H1 (cell line): ENCODE measurements at regions not wholly inside any gene's neighbourhood (a gene's known extent, or its start where the extent isn't known, plus 50 kb on each side); places are given as distances from the start of the nearest gene placed in this dataset.

Experiments
- CTCF ChIA-PET: fragments of 300-600 bp; sonication (Branson Sonifier 250); formaldehyde crosslinking; loops from one replicate; lab custom pipeline; 2021; ENCODE audit not compliant: partially characterized antibody; lab: Charles Lee
- POLR2A ChIA-PET: fragments of 300-600 bp; sonication (Branson Sonifier 250); formaldehyde crosslinking; loops from one replicate; lab custom pipeline; 2021; ENCODE audit warnings: inconsistent platforms; ENCODE audit not compliant: partially characterized antibody; lab: Charles Lee
- DNase-seq, 2 experiments: peaks; one replicate each; pipeline versions ENCODE4 v3.0.0 to v3.0.0-alpha.2; 2010 to 2022; ENCODE audit warnings: low spot score in 2 of 2, low read depth in 1 of 2, mixed read lengths in 1 of 2
- FAIRE-seq: peaks from 2 replicates; lab custom pipeline; 2011; peaks lifted over from hg19 to GRCh38; lab: Jason Lieb, UNC
- H2AFZ ChIP-seq: 2 replicates; pipeline ENCODE4 v1.8.1; 2012; ENCODE audit warnings: low read length, inconsistent platforms
- H2AK5ac ChIP-seq: 2 replicates; pipeline ENCODE4 v1.6.1; 2013; ENCODE audit warnings: low read depth, low read length
- H2BK120ac ChIP-seq: replicated peaks from 2 replicates; pipeline ENCODE3; 2013; ENCODE audit warnings: low read depth, low read length, inconsistent platforms
- H2BK12ac ChIP-seq: 2 replicates; pipeline ENCODE4 v1.6.1; 2013; ENCODE audit warnings: low read depth, low read length
- H2BK15ac ChIP-seq: 2 replicates; pipeline ENCODE4 v1.6.1; 2013; ENCODE audit warnings: low read length
- H2BK20ac ChIP-seq: 2 replicates; pipeline ENCODE4 v1.6.1; 2013; ENCODE audit warnings: low read length
- H2BK5ac ChIP-seq: 2 replicates; pipeline ENCODE4 v1.6.1; 2013; ENCODE audit warnings: low read depth, low read length
- H3K14ac ChIP-seq: 2 replicates; pipeline ENCODE4 v1.6.1; 2013; ENCODE audit warnings: inconsistent platforms; ENCODE audit not compliant: insufficient read length
- H3K18ac ChIP-seq: 2 replicates; pipeline ENCODE4 v1.6.1; 2013; ENCODE audit warnings: low read length; ENCODE audit errors: extremely low read depth
- H3K23ac ChIP-seq: 2 replicates; pipeline ENCODE4 v1.6.1; 2013; ENCODE audit warnings: inconsistent platforms; ENCODE audit not compliant: insufficient read length
- H3K23me2 ChIP-seq: 2 replicates; pipeline ENCODE4 v1.6.1; 2013; ENCODE audit warnings: low read depth, low read length
- H3K27ac ChIP-seq: 2 replicates; pipeline ENCODE4 v1.6.1; 2011; ENCODE audit warnings: low read depth, low read length, inconsistent platforms
- H3K27me3 ChIP-seq, 4 experiments: replicated peaks in 1 of 4; 1 replicate in 1 of 4; 2 replicates in 3 of 4; pipeline versions ENCODE4 v1.6.1 to v1.8.1; 2011 to 2013; ENCODE audit warnings: low read length in 3 of 4, mild to moderate bottlenecking in 3 of 4, inconsistent platforms in 2 of 4, mixed read lengths in 2 of 4, moderate library complexity in 1 of 4; ENCODE audit not compliant: control insufficient read depth in 3 of 4, insufficient read depth in 3 of 4; ENCODE audit errors: extremely low read depth in 1 of 4
- H3K36me3 ChIP-seq, 4 experiments: 2 replicates each; pipeline versions ENCODE4 v1.6.1 to v1.8.1; 2011 to 2013; ENCODE audit warnings: mild to moderate bottlenecking in 4 of 4, low read length in 3 of 4, moderate library complexity in 2 of 4, control low read depth in 1 of 4, inconsistent platforms in 1 of 4; ENCODE audit not compliant: insufficient read depth in 4 of 4, control insufficient read depth in 2 of 4
- H3K4ac ChIP-seq: replicated peaks from 2 replicates; pipeline ENCODE3; 2013; ENCODE audit warnings: low read length, low read depth, mixed read lengths, inconsistent platforms; ENCODE audit not compliant: insufficient read length
- H3K4me1 ChIP-seq, 4 experiments: replicated peaks in 1 of 4; 1 replicate in 1 of 4; 2 replicates in 3 of 4; pipeline versions ENCODE4 v1.6.1 to v1.8.1; 2011 to 2013; ENCODE audit warnings: low read length in 3 of 4, inconsistent platforms in 2 of 4, mixed read lengths in 1 of 4; ENCODE audit not compliant: insufficient read depth in 4 of 4, control insufficient read depth in 3 of 4
- H3K4me2 ChIP-seq, 2 experiments: 2 replicates each; pipeline versions ENCODE4 v1.6.1 to v1.8.1; 2011 to 2013; ENCODE audit warnings: low read depth in 2 of 2, low read length in 2 of 2, control low read depth in 1 of 2, inconsistent platforms in 1 of 2, mild to moderate bottlenecking in 1 of 2; ENCODE audit not compliant: insufficient read depth in 1 of 2
- H3K4me3 ChIP-seq, 4 experiments: fragments of 200-600, 300-600 bp in 1 of 4; sonication (generic), shearing (Covaris generic), sonication (Bioruptor Twin) in 1 of 4; 2 replicates each; pipeline versions ENCODE4 v1.5.1 to v1.8.1; 2011 to 2016; ENCODE audit warnings: low read length in 4 of 4, low read depth in 3 of 4, control low read depth in 2 of 4, inconsistent platforms in 2 of 4, mild to moderate bottlenecking in 2 of 4, mixed read lengths in 1 of 4, moderate library complexity in 1 of 4; ENCODE audit not compliant: insufficient read depth in 2 of 4; ENCODE audit errors: extremely low read depth in 1 of 4
- H3K56ac ChIP-seq: replicated peaks from 2 replicates; pipeline ENCODE3; 2013; ENCODE audit warnings: low read depth, mild to moderate bottlenecking, mixed read lengths, low read length, inconsistent platforms; ENCODE audit not compliant: insufficient read length
- H3K79me1 ChIP-seq: 2 replicates; pipeline ENCODE4 v1.6.1; 2013; ENCODE audit warnings: low read depth, low read length, control low read depth
- H3K79me2 ChIP-seq, 2 experiments: 2 replicates each; pipeline versions ENCODE4 v1.6.1 to v1.8.1; 2012 to 2013; ENCODE audit warnings: low read length in 2 of 2, mild to moderate bottlenecking in 2 of 2, inconsistent platforms in 1 of 2; ENCODE audit not compliant: insufficient read depth in 2 of 2, control insufficient read depth in 1 of 2
- H3K9ac ChIP-seq, 4 experiments: replicated peaks in 1 of 4; 1 replicate in 1 of 4; 2 replicates in 3 of 4; pipeline versions ENCODE4 v1.6.1 to v1.8.1; 2011 to 2013; ENCODE audit warnings: low read depth in 3 of 4, low read length in 3 of 4, control low read depth in 2 of 4, mild to moderate bottlenecking in 2 of 4, moderate library complexity in 2 of 4, inconsistent platforms in 1 of 4; ENCODE audit errors: extremely low read depth in 1 of 4
- H3K9me3 ChIP-seq, 2 experiments: 2 replicates each; pipeline versions ENCODE4 v1.6.1 to v1.8.1; 2012 to 2013; ENCODE audit warnings: mild to moderate bottlenecking in 2 of 2, moderate library complexity in 2 of 2, control low read depth in 1 of 2, inconsistent platforms in 1 of 2, low read depth in 1 of 2, low read length in 1 of 2, mixed read lengths in 1 of 2; ENCODE audit not compliant: insufficient read depth in 2 of 2
- H4K20me1 ChIP-seq, 2 experiments: replicated peaks in 1 of 2; 2 replicates each; pipeline versions ENCODE3 to v1.8.1; 2011 to 2013; ENCODE audit warnings: inconsistent platforms in 2 of 2, low read length in 2 of 2, mild to moderate bottlenecking in 1 of 2; ENCODE audit not compliant: insufficient read depth in 2 of 2, control insufficient read depth in 1 of 2
- H4K5ac ChIP-seq: 2 replicates; pipeline ENCODE4 v1.6.1; 2013; ENCODE audit warnings: low read length, low read depth, mixed read lengths, inconsistent platforms; ENCODE audit not compliant: insufficient read length
- H4K8ac ChIP-seq: 2 replicates; pipeline ENCODE4 v1.8.0; 2013; ENCODE audit warnings: mild to moderate bottlenecking, moderate library complexity, low read length, inconsistent platforms; ENCODE audit not compliant: insufficient read depth; ENCODE audit errors: extremely low read depth
- H4K91ac ChIP-seq: replicated peaks from 2 replicates; pipeline ENCODE3; 2013; ENCODE audit warnings: low read length, mixed read lengths, inconsistent platforms; ENCODE audit not compliant: insufficient read length
- ATF3 ChIP-seq: IDR thresholded peaks from 2 replicates; pipeline ENCODE4 v1.6.1; 2011; ENCODE audit warnings: low read depth, mild to moderate bottlenecking, low read length; ENCODE audit not compliant: insufficient read depth
- E2F6 ChIP-seq: IDR thresholded peaks from 2 replicates; pipeline ENCODE4 v1.6.1; 2012; ENCODE audit warnings: inconsistent platforms
- HDAC6 ChIP-seq: IDR thresholded peaks from one replicate; pipeline ENCODE4 v1.7.1; 2012; ENCODE audit warnings: low read depth, mild to moderate bottlenecking, inconsistent platforms, low read length, moderate library complexity
- KDM1A ChIP-seq: fragments of 200-600, 300-600 bp; sonication (generic); IDR thresholded peaks from 2 replicates; pipeline ENCODE4 v1.7.1; 2016; ENCODE audit warnings: mild to moderate bottlenecking, low read length, borderline replicate concordance
- KDM5A ChIP-seq: fragments of 200-600 bp; IDR thresholded peaks from 2 replicates; pipeline ENCODE4 v1.7.1; 2012; ENCODE audit warnings: mild to moderate bottlenecking, low read length, inconsistent platforms, mixed read lengths
- PHF8 ChIP-seq: fragments of 200-600 bp; sonication (generic); conservative IDR thresholded peaks from 2 replicates; pipeline ENCODE4 v1.7.1; 2012; ENCODE audit warnings: low read depth, mild to moderate bottlenecking, inconsistent platforms, low read length, moderate library complexity
- POLR2A ChIP-seq, 2 experiments: IDR thresholded peaks; 1 replicate in 1 of 2; 2 replicates in 1 of 2; pipeline ENCODE4 v1.6.1; 2011; ENCODE audit warnings: low read depth in 2 of 2, low read length in 2 of 2, mild to moderate bottlenecking in 2 of 2; ENCODE audit errors: control extremely low read depth in 1 of 2
- SP2 ChIP-seq: IDR thresholded peaks from 2 replicates; pipeline ENCODE4 v1.6.1; 2012; ENCODE audit warnings: mild to moderate bottlenecking, low read length, inconsistent platforms
- TCF12 ChIP-seq: IDR thresholded peaks from 2 replicates; pipeline ENCODE4 v1.6.1; 2011; ENCODE audit warnings: low read depth, mild to moderate bottlenecking, low read length
- WGBS, 2 experiments: shearing (Covaris generic) in 1 of 2; methylation state at CpG; one replicate each; pipeline versions ENCODE4 v1.1.6 to v1.1.7; 2013 to 2015; ENCODE audit warnings: low lambda C conversion rate in 2 of 2, mixed read lengths in 2 of 2, inconsistent platforms in 1 of 2, low coverage in 1 of 2, missing lambda C conversion rate in 1 of 2; ENCODE audit not compliant: insufficient replicate concordance in 2 of 2, insufficient coverage in 1 of 2, insufficient read length in 1 of 2; ENCODE audit errors: extremely low coverage in 1 of 2, missing lambda C conversion rate in 1 of 2; 5-methylcytosine and 5-hydroxymethylcytosine counted together

GRCh38 chr3:176926688-176927087 is 270.6 kb downstream of the TBL1XR1 start:
- Histone ChIP-seq H3K9ac (no peak overlapping the region), H4K8ac (no peak overlapping the region), H3K4me2 (no peak overlapping the region), H2AFZ (no peak overlapping the region), H2BK5ac (no peak overlapping the region), H3K36me3 (no peaks in the 10 kb centered on the region), H3K18ac (no peak overlapping the region), H3K27me3 (no peaks in the 10 kb centered on the region), H4K5ac (no peak overlapping the region), H2BK20ac (no peak overlapping the region), H2BK15ac (no peak overlapping the region), H4K20me1 (no peaks in the 10 kb centered on the region), H3K79me2 (no peaks in the 10 kb centered on the region), H2BK12ac (no peak overlapping the region), H3K4ac (no peak overlapping the region), H3K4me1 (no peaks in the 10 kb centered on the region), H3K23me2 (no peaks in the 10 kb centered on the region), H3K23ac (no peak overlapping the region), H2BK120ac (no peak overlapping the region), H3K56ac (no peak overlapping the region), H3K14ac (no peak overlapping the region), H3K79me1 (no peaks in the 10 kb centered on the region), H3K4me3 (no peak overlapping the region), H3K9me3 (no peaks in the 10 kb centered on the region), H4K91ac (no peak overlapping the region), H3K27ac (no peak overlapping the region), H2AK5ac (no peak overlapping the region)
- no peak for DNase-seq
- CTCF ChIA-PET, result interaction anchor here (1.1 to 4.6 kb wide), 4 partner anchors 12 to 709 kb away, joined by 3 to 27 read pairs (median 4); no protein-coding TSS in a partner anchor
- WGBS, 2 experiments, result 98% methylated on average over 2 of the region's 2 CpGs; no CpG with 5 or more reads in 1 of the 2 experiments
- FAIRE-seq, result no peak
- POLR2A ChIA-PET, result no interaction called here
- TF ChIP-seq SP2 (no peak), POLR2A (IDR thresholded peaks at IDR 0.05; ENCODE audit: control extremely low read depth in 1 of 2, low read depth in 2 of 2, low read length in 2 of 2) (no peak), KDM5A (no peak), E2F6 (no peak), PHF8 (no peak), TCF12 (no peak), ATF3 (no peak), KDM1A (no peak), HDAC6 (no peak)
